Lower lobe of right lung (tissue), 2 donors: ENCODE measurements at regions not wholly inside any gene's neighbourhood (a gene's known extent, or its start where the extent isn't known, plus 50 kb on each side); places are given as distances from the start of the nearest gene placed in this dataset.

Source experiments
- ATAC-seq, 2 donors: fragments of 200-7000 bp; cut with Tn5 transposase; one replicate each; pipeline ENCODE4 v1.9.1; 2020 to 2022; ENCODE audit warnings: mild to moderate bottlenecking in 2 of 2, moderate library complexity in 2 of 2
- DNase-seq: peaks from one replicate; pipeline ENCODE4 v3.0.0-alpha.2; 2020
- H3K27ac ChIP-seq: fragments of 200-600 bp; one replicate; pipeline ENCODE4 v1.8.0; 2022
- H3K27me3 ChIP-seq: fragments of 200-600 bp; one replicate; pipeline ENCODE4 v1.8.0; 2022; ENCODE audit warnings: low read depth
- H3K36me3 ChIP-seq: fragments of 200-600 bp; one replicate; pipeline ENCODE4 v1.8.0; 2022; ENCODE audit warnings: mild to moderate bottlenecking
- H3K4me1 ChIP-seq: fragments of 200-600 bp; one replicate; pipeline ENCODE4 v1.8.0; 2022
- H3K4me3 ChIP-seq: fragments of 200-600 bp; one replicate; pipeline ENCODE4 v1.8.0; 2022; ENCODE audit warnings: mild to moderate bottlenecking
- H3K9me3 ChIP-seq: fragments of 200-600 bp; one replicate; pipeline ENCODE4 v1.8.0; 2022
- CTCF ChIP-seq: fragments of 200-600 bp; IDR thresholded peaks from one replicate; pipeline ENCODE4 v1.8.0; 2022; ENCODE audit warnings: antibody characterized with exemption, mild to moderate bottlenecking
- intact Hi-C: fragments of 100-400 bp; cut with DNase I; formaldehyde crosslinking; loops from one replicate; pipeline ENCODE4 v1.11.0; 2022
- donor health status: DM: no; HTN: yes; CAD: no; lungs with severe emphysema.

- intact Hi-C loops = no loop called here
- no peak for DNase-seq
- ATAC-seq = peak; percentile 47 to 73
- no peak for TF ChIP-seq CTCF
- no peak overlapping the region for H3K4me3 ChIP-seq
- peaks cover 16% of the 10 kb centered on the region for H3K4me1 ChIP-seq
- H3K36me3 ChIP-seq = no peaks in the 10 kb centered on the region
- H3K27me3 ChIP-seq = peaks cover 12% of the 10 kb centered on the region
- H3K27ac ChIP-seq = no peak overlapping the region
- H3K9me3 ChIP-seq = no peaks in the 10 kb centered on the region
Observed at GRCh38 chr1:30809514-30810263, 52.1 kb upstream of the LAPTM5 start.

DNA sequence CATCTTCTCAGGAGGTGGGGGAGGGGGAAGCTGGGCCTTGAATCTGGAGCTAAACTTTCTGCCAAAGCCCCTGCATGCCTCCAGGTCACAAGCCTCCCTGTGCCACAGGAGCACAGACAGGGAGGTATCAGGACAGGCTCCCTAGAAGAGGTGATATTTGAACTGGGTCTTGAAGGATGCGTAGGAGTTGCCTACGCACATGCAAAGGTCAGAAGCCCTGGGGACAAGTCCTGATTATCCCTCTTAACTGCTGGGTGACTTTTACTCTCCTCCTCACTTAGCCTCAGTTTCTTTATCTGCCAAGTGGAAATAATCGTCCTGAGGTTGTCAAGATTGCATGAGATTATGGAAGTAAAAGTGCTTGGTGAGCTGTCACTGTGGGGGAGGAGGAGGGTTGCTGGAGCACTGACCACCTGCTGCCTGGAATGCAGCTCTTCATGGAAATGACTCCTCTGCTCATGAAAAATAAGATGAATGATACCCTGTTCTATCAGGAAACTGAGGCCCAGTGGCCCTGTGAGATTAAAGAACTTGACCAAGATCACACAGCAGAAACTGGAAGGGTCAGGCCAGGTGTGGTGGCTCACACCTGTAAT lies 50.6 kb upstream of the LAPTM5 start:
- no peak overlapping the region for H3K27ac ChIP-seq
- ATAC-seq = no peak
- peaks cover 16% of the 10 kb centered on the region for H3K4me1 ChIP-seq
- DNase-seq = no peak
- H3K9me3 ChIP-seq = no peaks in the 10 kb centered on the region
- no peak for TF ChIP-seq CTCF
- intact Hi-C loops = no loop called here
- H3K4me3 ChIP-seq = no peak overlapping the region
- H3K27me3 ChIP-seq = peaks cover 12% of the 10 kb centered on the region
- H3K36me3 ChIP-seq = no peaks in the 10 kb centered on the region

- intact Hi-C loops = no loop called here
- no peak overlapping the region for H3K27ac ChIP-seq
- peaks cover 16% of the 10 kb centered on the region for H3K4me1 ChIP-seq
- H3K9me3 ChIP-seq = no peaks in the 10 kb centered on the region
- no peak overlapping the region for H3K4me3 ChIP-seq
- no peaks in the 10 kb centered on the region for H3K36me3 ChIP-seq
- ATAC-seq (no peak), DNase-seq (no peak)
- TF ChIP-seq CTCF = no peak
- peaks cover 12% of the 10 kb centered on the region for H3K27me3 ChIP-seq
Observed at GRCh38 chr1:30807318-30808066, 49.9 kb upstream of the LAPTM5 start.
